Right kidney (tissue), 1 donor: ENCODE measurements at regions not wholly inside any gene's neighbourhood (a gene's known extent, or its start where the extent isn't known, plus 50 kb on each side); places are given as distances from the start of the nearest gene placed in this dataset.
"Not testable (repeated sequence)": the region's sequence is repeated elsewhere in the genome, so short reads cannot be mapped to it uniquely, and the experiment has no call there.

Experiments used
- DNase-seq: peaks from one replicate; pipeline ENCODE4 v3.0.0-alpha.2; 2016

DNA sequence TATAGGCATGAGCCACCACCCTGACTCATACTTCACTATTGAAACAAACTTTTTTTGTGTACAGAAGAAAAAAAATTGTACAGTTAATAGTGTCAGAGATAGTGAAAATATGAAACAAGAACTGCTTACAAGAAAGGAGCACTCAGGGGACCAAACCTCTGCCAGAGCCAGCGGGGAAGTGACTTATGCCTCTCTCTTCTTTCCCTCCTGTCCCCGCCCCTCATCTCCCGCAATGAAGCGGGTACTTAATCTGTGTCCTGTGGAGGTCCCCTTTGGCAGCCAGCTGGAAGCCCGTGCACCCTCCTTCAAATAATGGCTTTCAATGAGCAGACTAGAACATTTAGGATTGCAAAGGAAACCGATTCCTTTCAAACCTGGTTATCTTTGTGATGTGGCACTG, 51.5 kb downstream of the PPIAL4A start:
- DNase-seq, result not testable (repeated sequence)

DNA sequence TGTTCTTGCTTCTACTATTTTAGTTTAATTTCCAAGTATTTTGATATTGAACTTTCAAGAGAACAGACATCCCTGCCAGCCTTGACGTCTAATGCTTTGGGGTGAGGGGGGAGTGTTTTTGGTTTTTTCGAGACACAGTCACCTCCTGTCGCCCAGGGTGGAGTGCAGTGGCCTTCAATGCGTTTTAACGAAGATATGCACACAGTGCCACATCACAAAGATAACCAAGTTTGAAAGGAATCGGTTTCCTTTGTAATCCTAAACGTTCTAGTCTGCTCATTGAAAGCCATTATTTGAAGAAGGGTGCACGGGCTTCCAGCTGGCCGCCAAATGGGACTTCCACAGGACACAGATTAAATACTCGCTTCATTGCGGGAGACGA, 52.3 kb downstream of the PPIAL4A start:
- DNase-seq, result not testable (repeated sequence)

- DNase-seq, result peak; percentile 63
Observed at GRCh38 chr1:120942218-120942944, 52.8 kb downstream of the PPIAL4A start.

- DNase-seq, result not testable (repeated sequence)
Observed at GRCh38 chr1:120942945-120943319, 53.4 kb downstream of the PPIAL4A start.

GRCh38 chr1:120944691-120945090, 55.1 kb downstream of the PPIAL4A start:
- DNase-seq, result not testable (repeated sequence)

GRCh38 chr1:120945122-120945521, 55.6 kb downstream of the PPIAL4A start:
- DNase-seq, result not testable (repeated sequence)

GRCh38 chr1:120947114-120947513, 57.5 kb downstream of the PPIAL4A start:
- DNase-seq, result not testable (repeated sequence)

GRCh38 chr1:120949724-120950123, 60.2 kb downstream of the PPIAL4A start:
- not testable (repeated sequence) for DNase-seq

- not testable (repeated sequence) for DNase-seq
Observed at GRCh38 chr1:120950633-120951032, 61.1 kb downstream of the PPIAL4A start.

DNA sequence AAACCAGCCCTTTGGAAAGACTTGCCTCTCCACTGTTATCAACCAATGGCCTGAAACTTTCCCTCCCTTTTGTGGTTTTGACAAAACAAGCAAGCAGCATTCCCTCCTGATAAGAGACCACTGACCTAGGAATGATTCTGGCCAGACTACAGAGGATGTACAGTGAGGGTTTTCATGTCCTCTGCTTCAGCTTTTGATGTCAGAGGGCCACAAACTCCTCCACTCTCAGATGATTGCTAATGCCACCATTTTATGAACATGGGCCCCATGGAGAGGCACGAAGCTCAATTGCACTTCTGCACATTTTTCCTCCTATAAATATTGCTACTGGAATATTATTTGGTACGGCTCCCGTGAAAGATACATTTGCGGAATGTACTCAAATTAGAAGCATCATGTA, 61.5 kb downstream of the PPIAL4A start:
- DNase-seq, result not testable (repeated sequence)

- DNase-seq, result peak; percentile 46
Observed at GRCh38 chr1:120952207-120952870, 62.8 kb downstream of the PPIAL4A start.

DNA sequence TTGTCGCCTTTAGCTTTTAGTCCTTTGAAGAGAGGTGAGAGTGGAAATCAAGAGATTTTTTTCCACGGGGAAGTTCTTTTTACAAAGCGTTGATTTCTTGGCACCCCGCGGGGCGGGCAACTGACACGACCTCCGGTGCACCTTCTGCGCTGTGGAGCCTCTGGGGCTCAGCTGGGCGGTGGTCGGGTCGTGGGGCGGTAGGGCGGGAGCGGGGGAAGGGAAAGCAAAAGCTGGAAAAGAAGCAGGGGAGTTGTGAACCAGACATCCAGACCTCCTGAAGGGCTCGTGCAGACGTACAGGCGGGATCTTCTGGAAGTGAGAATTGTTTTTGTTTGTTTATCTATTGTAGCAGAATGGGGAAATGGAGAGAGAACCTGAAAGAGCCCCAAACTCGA, 63.3 kb downstream of the PPIAL4A start:
- peak; percentile 19 for DNase-seq

DNA sequence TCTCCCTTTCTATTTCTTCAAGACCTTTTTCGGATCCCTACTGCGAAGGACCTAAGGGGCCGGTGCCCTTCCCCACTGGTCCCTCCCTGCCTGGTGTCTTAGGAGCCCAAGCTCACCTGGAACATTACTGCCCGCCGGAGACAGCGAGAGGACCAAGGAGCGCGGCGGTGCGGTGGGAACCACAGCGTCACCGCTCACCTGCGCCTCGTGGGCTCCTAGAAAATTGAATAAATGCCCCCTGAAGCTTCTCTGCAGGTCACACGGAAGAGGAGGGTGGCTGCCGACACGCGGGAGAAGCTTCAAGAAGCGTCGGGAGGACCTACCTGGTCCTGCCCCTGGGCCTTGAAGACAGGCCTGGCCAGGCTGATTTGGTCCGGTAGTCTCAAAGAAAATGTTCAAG, 65.2 kb downstream of the PPIAL4A start:
- no peak for DNase-seq

DNA sequence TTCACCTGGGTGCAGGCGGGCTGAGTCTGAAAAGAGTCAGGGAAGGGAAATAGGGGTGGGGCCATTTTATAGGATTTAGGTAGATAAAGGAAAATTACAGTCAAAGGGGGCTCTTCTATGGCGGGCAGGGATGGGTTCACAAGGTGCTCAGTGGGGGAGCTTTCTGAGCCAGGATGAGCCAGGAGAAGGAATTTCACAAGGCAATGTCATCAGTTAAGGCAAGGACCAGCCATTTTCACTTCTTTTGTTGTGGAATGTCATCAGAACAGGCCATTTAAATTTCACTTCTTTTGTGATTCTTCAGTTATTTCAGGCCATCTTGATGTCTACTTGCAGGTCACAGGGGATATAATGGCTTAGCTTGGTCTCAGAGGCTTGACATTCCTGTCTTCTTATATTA, 66.4 kb downstream of the PPIAL4A start:
- not testable (repeated sequence) for DNase-seq

GRCh38 chr1:120966018-120966417, 76.4 kb downstream of the PPIAL4A start:
- DNase-seq, result not testable (repeated sequence)

DNA sequence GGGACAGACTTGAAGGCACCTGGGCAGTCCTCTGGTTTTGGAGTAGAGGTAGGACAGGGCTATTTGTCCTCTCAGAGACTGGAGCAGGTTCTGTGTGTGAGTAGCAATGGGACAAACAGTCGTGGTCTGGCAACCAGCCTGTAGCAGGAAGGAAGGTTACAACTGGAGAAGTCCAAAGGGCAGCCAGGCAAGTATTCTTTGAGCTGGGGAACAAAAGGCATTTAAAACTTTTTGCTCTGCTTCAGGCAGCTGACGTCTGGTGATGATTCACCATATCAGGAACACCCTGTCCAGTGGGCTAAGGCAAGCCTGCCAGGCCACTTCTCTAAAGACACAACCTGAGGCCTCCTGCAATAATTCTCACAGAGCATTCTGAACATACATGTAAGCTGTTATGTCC, 83.3 kb downstream of the PPIAL4A start:
- DNase-seq, result not testable (repeated sequence)

GRCh38 chr1:120973836-120974235, 84.3 kb downstream of the PPIAL4A start:
- not testable (repeated sequence) for DNase-seq

- not testable (repeated sequence) for DNase-seq
Observed at GRCh38 chr1:120977279-120977678, 87.7 kb downstream of the PPIAL4A start.

GRCh38 chr1:120981489-120982094, 92.0 kb downstream of the PPIAL4A start:
- not testable (repeated sequence) for DNase-seq

- DNase-seq, result not testable (repeated sequence)
Observed at GRCh38 chr1:120994614-120995013, 105.0 kb downstream of the PPIAL4A start.

DNA sequence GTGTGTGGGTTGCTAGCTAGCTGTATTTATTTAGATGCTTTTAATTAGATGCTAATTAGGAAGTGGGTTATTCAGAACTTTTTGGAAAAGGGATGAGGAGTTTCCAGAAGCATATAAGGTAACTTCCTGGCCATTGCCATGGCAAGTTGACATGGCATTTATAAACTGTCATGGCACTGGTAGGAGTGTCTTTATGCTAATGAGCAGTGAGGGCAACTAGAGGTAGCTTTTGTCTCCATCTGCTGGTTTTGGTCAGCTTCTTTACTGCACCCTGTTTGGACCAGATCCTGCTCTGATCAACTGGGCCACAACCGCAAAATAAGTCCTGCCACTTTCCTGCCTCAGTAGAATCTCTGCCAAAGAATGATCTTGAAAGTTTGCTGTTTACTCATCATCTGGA, 105.5 kb downstream of the PPIAL4A start:
- DNase-seq, result not testable (repeated sequence)

GRCh38 chr1:121001090-121001726, 111.6 kb downstream of the PPIAL4A start:
- not testable (repeated sequence) for DNase-seq

DNA sequence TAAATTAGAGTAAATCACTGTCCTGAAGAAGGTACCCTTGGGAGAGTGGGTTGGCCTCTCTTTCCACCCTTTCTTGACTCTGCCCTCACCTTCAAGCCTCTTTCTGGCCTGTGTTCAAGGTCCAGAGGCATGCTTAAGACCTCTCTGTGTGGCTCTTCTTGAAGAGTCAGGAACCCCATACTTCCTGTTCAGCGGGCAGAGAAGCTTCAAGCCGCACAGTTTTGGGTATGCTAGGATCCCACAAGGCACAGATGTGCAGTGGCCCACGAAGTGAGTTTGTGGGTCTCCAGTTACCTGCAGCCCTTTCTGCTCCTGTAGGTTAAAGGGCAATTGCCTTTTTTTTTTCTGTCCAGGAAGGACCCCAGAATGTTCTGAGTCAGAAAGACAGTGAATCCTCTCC, 113.7 kb downstream of the PPIAL4A start:
- not testable (repeated sequence) for DNase-seq
